Activated CD8-positive, alpha-beta T cell treated with anti-CD3 and anti-CD28 coated beads for 36 hours (primary cell): ENCODE measurements at regions not wholly inside any gene's neighbourhood (a gene's known extent, or its start where the extent isn't known, plus 50 kb on each side); places are given as distances from the start of the nearest gene placed in this dataset.

Source experiments
- ATAC-seq: fragments of 200-7000 bp; cut with Tn5 transposase; one replicate; pipeline ENCODE4 v1.10.0; 2021; ENCODE audit warnings: mild to moderate bottlenecking, moderate library complexity
- CTCF ChIA-PET: fragments of 350-600 bp; sonication (Branson Sonifier 250); formaldehyde crosslinking; loops from one replicate; lab custom pipeline; 2021; ENCODE audit warnings: antibody characterized with exemption; lab: Charles Lee
- POLR2A ChIA-PET: fragments of 350-600 bp; sonication (Branson Sonifier 250); formaldehyde crosslinking; loops from one replicate; lab custom pipeline; 2021; ENCODE audit warnings: antibody characterized with exemption; lab: Charles Lee
- DNase-seq: peaks from one replicate; pipeline ENCODE4 v3.0.0-alpha.2; 2020
- H3K27ac Mint-ChIP-seq: one replicate; pipeline ENCODE4 v1.8.0; 2021; ENCODE audit warnings: mild to moderate bottlenecking, mixed read lengths
- H3K27me3 Mint-ChIP-seq: one replicate; pipeline ENCODE4 v1.8.0; 2021; ENCODE audit warnings: mixed read lengths
- H3K36me3 Mint-ChIP-seq: one replicate; pipeline ENCODE4 v1.8.0; 2021; ENCODE audit warnings: low read depth, mixed read lengths
- H3K4me1 Mint-ChIP-seq: one replicate; pipeline ENCODE4 v1.8.0; 2021; ENCODE audit warnings: low read depth, mixed read lengths
- H3K4me3 Mint-ChIP-seq: one replicate; pipeline ENCODE4 v1.8.0; 2021; ENCODE audit warnings: mild to moderate bottlenecking, moderate library complexity, mixed read lengths
- H3K9me3 Mint-ChIP-seq: one replicate; pipeline ENCODE4 v1.8.0; 2021; ENCODE audit warnings: mixed read lengths
- intact Hi-C: fragments of 100-400 bp; cut with micrococcal nuclease; formaldehyde crosslinking; loops from one replicate; pipeline ENCODE4 v1.10.0; 2022
- TF ChIP-seq, protein P1 (sequence below): fragments of 200-600 bp; IDR thresholded peaks from one replicate; pipeline ENCODE4 v1.8.0; 2022; ENCODE audit warnings: antibody characterized with exemption, mild to moderate bottlenecking

DNA sequence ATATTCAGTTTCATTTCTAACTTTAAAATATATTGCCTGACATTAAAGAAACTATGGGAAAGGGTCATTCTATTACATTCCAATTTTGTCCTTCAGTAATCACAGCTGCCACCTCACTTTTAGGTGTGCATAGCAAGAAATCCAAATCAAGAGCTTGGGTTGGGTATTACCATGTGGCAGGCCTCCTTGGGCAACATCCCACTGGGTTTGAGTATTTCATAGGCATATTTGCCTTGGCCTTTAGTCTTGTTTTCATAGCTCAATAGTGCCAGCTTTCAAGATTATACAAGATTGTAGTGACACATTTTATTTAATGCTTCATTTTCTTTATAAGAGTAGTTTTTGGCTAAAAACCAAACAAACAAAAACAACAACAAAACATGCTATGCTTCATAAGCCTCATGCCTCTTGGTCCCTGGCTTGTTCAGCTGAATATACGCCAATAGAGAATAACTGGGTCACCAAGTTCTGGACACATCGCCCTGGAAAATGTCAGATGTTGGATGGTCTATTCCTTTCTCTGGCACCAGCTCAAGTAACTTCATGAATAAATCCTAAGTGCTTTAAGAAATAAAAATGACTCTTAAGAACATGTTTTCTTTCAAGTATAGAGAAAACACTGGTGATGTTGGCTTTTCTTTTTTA is 167.4 kb upstream of the STARD13 start:
- Mint-ChIP-seq H3K9me3 (no peaks in the 10 kb centered on the region), H3K36me3 (no peaks in the 10 kb centered on the region), H3K27ac (no peak overlapping the region), H3K27me3 (peaks cover 7% of the 10 kb centered on the region), H3K4me1 (no peaks in the 10 kb centered on the region), H3K4me3 (no peak overlapping the region)
- CTCF ChIA-PET, result no interaction called here
- DNase-seq (no peak), ATAC-seq (no peak)
- TF ChIP-seq, protein P1, sequence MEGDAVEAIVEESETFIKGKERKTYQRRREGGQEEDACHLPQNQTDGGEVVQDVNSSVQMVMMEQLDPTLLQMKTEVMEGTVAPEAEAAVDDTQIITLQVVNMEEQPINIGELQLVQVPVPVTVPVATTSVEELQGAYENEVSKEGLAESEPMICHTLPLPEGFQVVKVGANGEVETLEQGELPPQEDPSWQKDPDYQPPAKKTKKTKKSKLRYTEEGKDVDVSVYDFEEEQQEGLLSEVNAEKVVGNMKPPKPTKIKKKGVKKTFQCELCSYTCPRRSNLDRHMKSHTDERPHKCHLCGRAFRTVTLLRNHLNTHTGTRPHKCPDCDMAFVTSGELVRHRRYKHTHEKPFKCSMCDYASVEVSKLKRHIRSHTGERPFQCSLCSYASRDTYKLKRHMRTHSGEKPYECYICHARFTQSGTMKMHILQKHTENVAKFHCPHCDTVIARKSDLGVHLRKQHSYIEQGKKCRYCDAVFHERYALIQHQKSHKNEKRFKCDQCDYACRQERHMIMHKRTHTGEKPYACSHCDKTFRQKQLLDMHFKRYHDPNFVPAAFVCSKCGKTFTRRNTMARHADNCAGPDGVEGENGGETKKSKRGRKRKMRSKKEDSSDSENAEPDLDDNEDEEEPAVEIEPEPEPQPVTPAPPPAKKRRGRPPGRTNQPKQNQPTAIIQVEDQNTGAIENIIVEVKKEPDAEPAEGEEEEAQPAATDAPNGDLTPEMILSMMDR, result no peak
- POLR2A ChIA-PET, result no interaction called here
- intact Hi-C loops, result no loop called here

DNA sequence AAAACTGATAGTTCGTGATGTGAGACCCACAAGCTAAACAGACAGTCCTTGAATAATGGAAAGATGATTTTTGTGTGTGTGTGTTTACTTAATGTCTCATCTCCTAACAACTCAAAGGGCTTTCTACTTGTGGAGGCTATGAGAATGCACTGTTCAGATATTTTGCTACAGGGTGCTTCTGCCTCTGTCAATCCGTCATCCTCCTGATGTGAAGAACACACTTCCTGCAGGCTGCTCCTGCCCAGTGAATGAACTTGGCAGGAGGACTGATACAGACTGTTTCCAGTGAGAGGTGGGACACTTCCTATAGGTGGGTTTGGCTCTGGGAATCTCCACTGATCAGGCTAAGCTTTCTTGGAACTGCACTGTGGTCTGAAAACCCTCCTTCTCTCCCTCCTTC is 168.4 kb upstream of the STARD13 start:
- DNase-seq, result no peak
- Mint-ChIP-seq H3K9me3 (no peaks in the 10 kb centered on the region), H3K4me3 (no peak overlapping the region), H3K27me3 (peaks cover 4% of the 10 kb centered on the region), H3K4me1 (no peaks in the 10 kb centered on the region), H3K36me3 (no peaks in the 10 kb centered on the region), H3K27ac (no peak overlapping the region)
- intact Hi-C loops, result no loop called here
- TF ChIP-seq, protein P1, result no peak
- ATAC-seq, result no peak
- ChIA-PET POLR2A (no interaction called here), CTCF (no interaction called here)

GRCh38 chr13:33454844-33455705 is 169.5 kb upstream of the STARD13 start:
- Mint-ChIP-seq H3K4me1 (no peaks in the 10 kb centered on the region), H3K36me3 (no peaks in the 10 kb centered on the region), H3K4me3 (no peak overlapping the region), H3K27me3 (peaks cover 4% of the 10 kb centered on the region), H3K27ac (no peak overlapping the region), H3K9me3 (no peaks in the 10 kb centered on the region)
- DNase-seq (no peak), ATAC-seq (no peak)
- ChIA-PET POLR2A (no interaction called here), CTCF (no interaction called here)
- TF ChIP-seq, protein P1, result no peak
- intact Hi-C loops, result no loop called here

- Mint-ChIP-seq H3K4me1 (no peaks in the 10 kb centered on the region), H3K27ac (no peak overlapping the region), H3K36me3 (no peaks in the 10 kb centered on the region), H3K27me3 (peaks cover 13% of the 10 kb centered on the region), H3K4me3 (no peak overlapping the region), H3K9me3 (no peaks in the 10 kb centered on the region)
- DNase-seq, result no peak
- TF ChIP-seq, protein P1, result no peak
- intact Hi-C loops, result no loop called here
- ATAC-seq, result no peak
- ChIA-PET CTCF (no interaction called here), POLR2A (no interaction called here)
These were observed 174.1 kb upstream of the STARD13 start for GRCh38 chr13:33459702-33460101.

- Mint-ChIP-seq H3K27me3 (peaks cover 15% of the 10 kb centered on the region), H3K4me1 (no peaks in the 10 kb centered on the region), H3K9me3 (no peaks in the 10 kb centered on the region), H3K4me3 (no peak overlapping the region), H3K36me3 (no peaks in the 10 kb centered on the region), H3K27ac (no peak overlapping the region)
- ATAC-seq (no peak), DNase-seq (no peak)
- intact Hi-C loops, result no loop called here
- TF ChIP-seq, protein P1, result no peak
- CTCF ChIA-PET, result no interaction called here
- POLR2A ChIA-PET, result no interaction called here
These were observed 176.6 kb upstream of the STARD13 start for GRCh38 chr13:33462109-33462508.
